ENCODE measurements at regions not wholly inside any gene's neighbourhood (a gene's known extent, or its start where the extent isn't known, plus 50 kb on each side); places are given as distances from the start of the nearest gene placed in this dataset.

DNA sequence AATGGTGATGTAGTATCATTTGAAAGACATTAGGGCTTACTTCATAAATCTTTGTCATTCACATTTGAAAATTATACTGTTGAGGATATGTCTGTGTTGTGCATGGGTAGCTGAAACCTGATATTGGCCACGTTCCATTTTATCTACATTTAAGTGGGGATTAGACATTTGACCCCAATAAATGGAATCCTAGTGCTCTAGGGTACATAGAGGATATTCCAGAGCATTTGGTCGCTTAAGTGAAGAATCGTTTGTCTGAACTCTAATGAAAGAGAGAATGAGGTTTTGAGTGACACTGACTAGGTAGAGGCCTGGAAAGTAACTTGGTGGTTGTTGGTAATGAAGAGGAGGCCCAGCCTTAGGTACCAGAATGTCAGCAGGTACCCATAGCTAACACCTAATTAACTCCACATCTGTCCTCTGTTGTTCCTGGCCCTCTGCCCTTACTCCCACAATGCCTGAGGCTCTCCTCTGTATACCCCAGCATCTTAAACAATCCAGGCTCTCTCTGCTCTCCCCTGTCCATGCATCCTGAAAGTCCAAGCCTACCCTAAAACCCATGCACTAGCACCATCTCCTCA lies 299.5 kb upstream of the KLF3 start:
- POLR2A ChIA-PET (ENCODE audit: unreplicated experiment): no interaction called here
- Histone ChIP-seq H2AFZ (replicated peaks; ENCODE audit: low read length, poor library complexity) (no peak overlapping the region), H3K27ac (ENCODE audit: insufficient read depth, low read length) (no peak overlapping the region), H2BK5ac (ENCODE audit: low read depth, low read length, poor library complexity, severe bottlenecking) (no peak overlapping the region), H3K4me1 (ENCODE audit: control insufficient read depth, insufficient read depth, low read length) (no peaks in the 10 kb centered on the region), H3K27me3 (ENCODE audit: control insufficient read depth, insufficient read depth, low read length) (peaks cover 6% of the 10 kb centered on the region), H2BK15ac (ENCODE audit: low read depth, low read length) (no peak overlapping the region), H2BK120ac (ENCODE audit: low read depth, low read length) (no peak overlapping the region), H4K91ac (ENCODE audit: insufficient read depth, low read depth, low read length) (no peak overlapping the region), H2BK20ac (ENCODE audit: low read depth, low read length) (no peak overlapping the region), H3K36me3 (ENCODE audit: control insufficient read depth, insufficient read depth, low read length) (no peaks in the 10 kb centered on the region), H3K14ac (replicated peaks; ENCODE audit: low read depth, low read length) (no peak overlapping the region), H3K56ac (ENCODE audit: extremely low read depth, insufficient read depth, low read length) (no peak overlapping the region), H3K9ac (ENCODE audit: low read depth, low read length) (no peak overlapping the region), H3K9me1 (ENCODE audit: insufficient read depth, low read length) (no peaks in the 10 kb centered on the region), H3K79me1 (ENCODE audit: low read depth in 1 of 2, low read length in 2 of 2) (no peaks in the 10 kb centered on the region), H3K18ac (ENCODE audit: low read depth, low read length) (no peak overlapping the region), H2AK5ac (ENCODE audit: low read depth, low read length) (no peak overlapping the region), H4K20me1 (ENCODE audit: insufficient read depth, low read length) (no peaks in the 10 kb centered on the region), H3K4me2 (ENCODE audit: low read depth, low read length) (no peak overlapping the region), H2AK9ac (replicated peaks; ENCODE audit: low read depth, low read length, poor library complexity) (no peak overlapping the region), H3K4ac (ENCODE audit: low read depth, low read length) (no peak overlapping the region), H3K23ac (ENCODE audit: low read depth, low read length) (no peak overlapping the region), H4K5ac (ENCODE audit: low read depth, low read length) (no peak overlapping the region), H3K4me3 (ENCODE audit: insufficient read depth, low read depth, low read length) (no peak overlapping the region), H3K9me3 (ENCODE audit: control insufficient read depth, insufficient read depth, low read length) (no peaks in the 10 kb centered on the region), H4K8ac (ENCODE audit: low read depth in 2 of 2, low read length in 2 of 2) (no peak overlapping the region)
- WGBS, 2 experiments (ENCODE audit: extremely low coverage in 2 of 2, insufficient read length in 1 of 2): 31% methylated on average over 2 of the region's 3 CpGs; no CpG with 5 or more reads in 1 of the 2 experiments
- intact Hi-C loops (cut with micrococcal nuclease): no loop called here
- no TSS peak for BruUV-seq (replicated peaks)
- CTCF ChIA-PET: no interaction called here
- dilution Hi-C loops (cut with HindIII; ENCODE audit: low sequenced_read_pairs, unreplicated experiment): no loop called here
- in situ Hi-C loops (cut with MboI; ENCODE audit: low sequenced_read_pairs): no loop called here
- ATAC-seq (ENCODE audit: low read depth): no peak
- no peak for TF ChIP-seq NFE2L2 (IDR thresholded peaks at IDR 0.05; ENCODE audit: low read depth, low read length)
- TF ChIP-seq, protein P1, sequence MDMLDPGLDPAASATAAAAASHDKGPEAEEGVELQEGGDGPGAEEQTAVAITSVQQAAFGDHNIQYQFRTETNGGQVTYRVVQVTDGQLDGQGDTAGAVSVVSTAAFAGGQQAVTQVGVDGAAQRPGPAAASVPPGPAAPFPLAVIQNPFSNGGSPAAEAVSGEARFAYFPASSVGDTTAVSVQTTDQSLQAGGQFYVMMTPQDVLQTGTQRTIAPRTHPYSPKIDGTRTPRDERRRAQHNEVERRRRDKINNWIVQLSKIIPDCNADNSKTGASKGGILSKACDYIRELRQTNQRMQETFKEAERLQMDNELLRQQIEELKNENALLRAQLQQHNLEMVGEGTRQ (IDR thresholded peaks at IDR 0.05; ENCODE audit: low read depth, low read length): no peak
- no peak for TF ChIP-seq MXI1 (IDR thresholded peaks at IDR 0.05; ENCODE audit: borderline replicate concordance, low read depth, low read length)
- TF ChIP-seq MAFK (IDR thresholded peaks at IDR 0.05; ENCODE audit: low read depth, low read length): no peak
- no peak for TF ChIP-seq CEBPB (IDR thresholded peaks at IDR 0.05; ENCODE audit: low read depth, low read length)
- TF ChIP-seq SMC3 (IDR thresholded peaks at IDR 0.05; ENCODE audit: low read depth, low read length): no peak
- TF ChIP-seq FOS (IDR thresholded peaks at IDR 0.05; ENCODE audit: low read depth, low read length): no peak
- TF ChIP-seq, protein P2, sequence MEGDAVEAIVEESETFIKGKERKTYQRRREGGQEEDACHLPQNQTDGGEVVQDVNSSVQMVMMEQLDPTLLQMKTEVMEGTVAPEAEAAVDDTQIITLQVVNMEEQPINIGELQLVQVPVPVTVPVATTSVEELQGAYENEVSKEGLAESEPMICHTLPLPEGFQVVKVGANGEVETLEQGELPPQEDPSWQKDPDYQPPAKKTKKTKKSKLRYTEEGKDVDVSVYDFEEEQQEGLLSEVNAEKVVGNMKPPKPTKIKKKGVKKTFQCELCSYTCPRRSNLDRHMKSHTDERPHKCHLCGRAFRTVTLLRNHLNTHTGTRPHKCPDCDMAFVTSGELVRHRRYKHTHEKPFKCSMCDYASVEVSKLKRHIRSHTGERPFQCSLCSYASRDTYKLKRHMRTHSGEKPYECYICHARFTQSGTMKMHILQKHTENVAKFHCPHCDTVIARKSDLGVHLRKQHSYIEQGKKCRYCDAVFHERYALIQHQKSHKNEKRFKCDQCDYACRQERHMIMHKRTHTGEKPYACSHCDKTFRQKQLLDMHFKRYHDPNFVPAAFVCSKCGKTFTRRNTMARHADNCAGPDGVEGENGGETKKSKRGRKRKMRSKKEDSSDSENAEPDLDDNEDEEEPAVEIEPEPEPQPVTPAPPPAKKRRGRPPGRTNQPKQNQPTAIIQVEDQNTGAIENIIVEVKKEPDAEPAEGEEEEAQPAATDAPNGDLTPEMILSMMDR (conservative IDR thresholded peaks at IDR 0.05; ENCODE audit: low read depth, low read length): no peak
- no peak for DNase-seq

Measured in IMR-90 (cell line).